Gastroesophageal sphincter (tissue), 4 donors: ENCODE measurements at regions not wholly inside any gene's neighbourhood (a gene's known extent, or its start where the extent isn't known, plus 50 kb on each side); places are given as distances from the start of the nearest gene placed in this dataset.

ENCODE experiments used
- ATAC-seq: fragments of 150-250 bp; one replicate; pipeline ENCODE4 v1.9.1; 2016; ENCODE audit warnings: mild to moderate bottlenecking, moderate library complexity
- H3K27ac ChIP-seq, 4 donors: fragments of 200-600 bp; sonication (generic) in 3 of 4; 1 replicate in 3 of 4; 2 replicates in 1 of 4; pipeline ENCODE4 v1.5.1; 2016 to 2019
- H3K27me3 ChIP-seq: fragments of 200-600 bp; sonication (generic); one replicate; pipeline ENCODE4 v1.5.1; 2019
- H3K36me3 ChIP-seq, 2 donors: fragments of 200-600 bp; sonication (generic); one replicate each; pipeline ENCODE4 v1.5.1; 2019; ENCODE audit warnings: control low read depth in 1 of 2
- H3K4me1 ChIP-seq, 3 donors: fragments of 200-600 bp; sonication (generic); 1 replicate in 2 of 3; 2 replicates in 1 of 3; pipeline ENCODE4 v1.5.1; 2016 to 2019; ENCODE audit warnings: control low read depth in 2 of 3
- H3K4me3 ChIP-seq, 2 donors: fragments of 200-600 bp; sonication (generic); one replicate each; pipeline ENCODE4 v1.5.1; 2019; ENCODE audit warnings: mild to moderate bottlenecking in 1 of 2, moderate library complexity in 1 of 2
- H3K9me3 ChIP-seq, 3 donors: fragments of 200-600 bp; sonication (generic); one replicate each; pipeline ENCODE4 v1.5.1; 2017 to 2019; ENCODE audit warnings: control low read depth in 2 of 3
- EP300 ChIP-seq: sonication (generic); formaldehyde crosslinking; IDR thresholded peaks from one replicate; pipeline ENCODE4 v1.6.1; 2017; ENCODE audit warnings: antibody characterized with exemption, mild to moderate bottlenecking
- POLR2A ChIP-seq, 2 donors: fragments of 450-650 bp; IDR thresholded peaks; one replicate each; pipeline ENCODE4 v1.6.1; 2017; ENCODE audit warnings: antibody characterized with exemption in 2 of 2, mild to moderate bottlenecking in 2 of 2, moderate library complexity in 1 of 2
- POLR2AphosphoS5 ChIP-seq: sonication (generic); formaldehyde crosslinking; IDR thresholded peaks from one replicate; pipeline ENCODE4 v1.6.1; 2017; ENCODE audit warnings: antibody characterized with exemption
- WGBS, 2 donors: methylation state at CpG; one replicate each; pipeline ENCODE4 v1.1.5; 2018; ENCODE audit warnings: low coverage in 1 of 2; 5-methylcytosine and 5-hydroxymethylcytosine counted together
- TF ChIP-seq, protein P1 (sequence below), 4 experiments: fragments of 200-600 bp in 2 of 4; fragments of 450-650 bp in 2 of 4; sonication (generic) in 1 of 4; IDR thresholded peaks; one replicate each; pipeline ENCODE4 v1.5.1; 2017 to 2019; ENCODE audit warnings: antibody characterized with exemption in 4 of 4, mild to moderate bottlenecking in 2 of 4, moderate library complexity in 2 of 4

DNA sequence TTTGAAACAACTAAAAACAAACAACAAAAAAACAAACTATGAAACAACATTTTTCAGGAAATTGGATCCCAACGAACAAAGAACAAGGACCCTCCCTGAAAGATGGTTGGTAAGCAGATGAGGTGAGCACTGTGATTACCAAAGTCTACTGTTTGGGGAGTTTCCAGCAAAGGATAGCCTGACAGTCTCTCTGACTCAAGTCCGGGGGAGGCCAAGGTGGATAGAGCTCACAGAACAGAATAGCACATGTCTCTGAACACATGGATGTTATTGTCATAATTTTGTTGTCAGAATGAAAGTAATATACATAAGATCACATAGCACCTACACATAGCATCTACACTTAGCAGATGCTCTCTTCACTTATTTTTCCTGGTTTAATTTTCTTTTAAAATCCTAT is 501.3 kb upstream of the TENM4 start:
- TF ChIP-seq EP300 (no peak), POLR2A (IDR thresholded peaks at IDR 0.05) (no peak), POLR2AphosphoS5 (no peak)
- TF ChIP-seq, protein P1, sequence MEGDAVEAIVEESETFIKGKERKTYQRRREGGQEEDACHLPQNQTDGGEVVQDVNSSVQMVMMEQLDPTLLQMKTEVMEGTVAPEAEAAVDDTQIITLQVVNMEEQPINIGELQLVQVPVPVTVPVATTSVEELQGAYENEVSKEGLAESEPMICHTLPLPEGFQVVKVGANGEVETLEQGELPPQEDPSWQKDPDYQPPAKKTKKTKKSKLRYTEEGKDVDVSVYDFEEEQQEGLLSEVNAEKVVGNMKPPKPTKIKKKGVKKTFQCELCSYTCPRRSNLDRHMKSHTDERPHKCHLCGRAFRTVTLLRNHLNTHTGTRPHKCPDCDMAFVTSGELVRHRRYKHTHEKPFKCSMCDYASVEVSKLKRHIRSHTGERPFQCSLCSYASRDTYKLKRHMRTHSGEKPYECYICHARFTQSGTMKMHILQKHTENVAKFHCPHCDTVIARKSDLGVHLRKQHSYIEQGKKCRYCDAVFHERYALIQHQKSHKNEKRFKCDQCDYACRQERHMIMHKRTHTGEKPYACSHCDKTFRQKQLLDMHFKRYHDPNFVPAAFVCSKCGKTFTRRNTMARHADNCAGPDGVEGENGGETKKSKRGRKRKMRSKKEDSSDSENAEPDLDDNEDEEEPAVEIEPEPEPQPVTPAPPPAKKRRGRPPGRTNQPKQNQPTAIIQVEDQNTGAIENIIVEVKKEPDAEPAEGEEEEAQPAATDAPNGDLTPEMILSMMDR (IDR thresholded peaks at IDR 0.05) = no peak
- no peak for ATAC-seq
- Histone ChIP-seq H3K27me3 (no peaks in the 10 kb centered on the region), H3K4me1 (no peaks in the 10 kb centered on the region), H3K27ac (no peak overlapping the region), H3K4me3 (no peak overlapping the region), H3K9me3 (no peaks in the 10 kb centered on the region), H3K36me3 (no peaks in the 10 kb centered on the region)
- WGBS, 2 donors = 0 to 56% methylated on average over 1 to 2 of the region's 2 CpGs

GRCh38 chr11:79940974-79941735 is 500.3 kb upstream of the TENM4 start:
- Histone ChIP-seq H3K27ac (no peak overlapping the region), H3K27me3 (no peaks in the 10 kb centered on the region), H3K9me3 (no peaks in the 10 kb centered on the region), H3K36me3 (no peaks in the 10 kb centered on the region), H3K4me1 (no peaks in the 10 kb centered on the region), H3K4me3 (no peak overlapping the region)
- no peak for ATAC-seq
- WGBS, 2 donors = 59 to 65% methylated on average over 3 of the region's 3 CpGs
- TF ChIP-seq, protein P1 (IDR thresholded peaks at IDR 0.05) = no peak
- TF ChIP-seq POLR2A (IDR thresholded peaks at IDR 0.05) = no peak
- TF ChIP-seq EP300 = no peak
- TF ChIP-seq POLR2AphosphoS5 = no peak

DNA sequence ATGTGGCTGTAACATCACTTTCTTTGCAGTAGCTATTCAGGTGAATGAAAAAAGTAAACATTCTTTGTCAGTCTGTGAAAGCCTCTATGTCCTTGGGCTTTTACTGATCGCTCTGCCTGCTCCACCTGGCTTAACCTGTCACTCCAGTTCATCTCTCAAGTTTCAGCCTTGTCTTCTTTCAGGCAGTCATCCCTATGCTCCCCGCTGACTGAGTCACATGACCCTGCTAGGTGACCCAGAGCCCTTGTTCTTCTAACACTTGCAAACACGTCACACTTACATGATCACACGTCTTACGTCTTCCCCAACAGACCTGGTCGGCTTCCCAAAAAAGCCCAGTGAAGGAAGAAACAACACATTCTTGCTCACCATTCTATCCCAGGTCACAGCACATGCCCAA is 499.3 kb upstream of the TENM4 start:
- H3K36me3 ChIP-seq = no peaks in the 10 kb centered on the region
- no peak for ATAC-seq

GRCh38 chr11:79939111-79939510 is 498.3 kb upstream of the TENM4 start:
- H3K27me3 ChIP-seq = no peaks in the 10 kb centered on the region
- no peaks in the 10 kb centered on the region for H3K9me3 ChIP-seq
- no peak overlapping the region for H3K27ac ChIP-seq
- no peak for ATAC-seq
- no peak overlapping the region for H3K4me3 ChIP-seq
- H3K4me1 ChIP-seq = no peaks in the 10 kb centered on the region
- 89 to 94% methylated on average over 4 of the region's 4 CpGs for WGBS, 2 donors
- TF ChIP-seq POLR2A (IDR thresholded peaks at IDR 0.05) = no peak
- no peak for TF ChIP-seq EP300
- TF ChIP-seq, protein P1 (IDR thresholded peaks at IDR 0.05) = no peak
- no peak for TF ChIP-seq POLR2AphosphoS5
- H3K36me3 ChIP-seq = no peaks in the 10 kb centered on the region

More for the DNA sequence above, 499.3 kb upstream of the TENM4 start:
- Histone ChIP-seq H3K4me3 (no peak overlapping the region), H3K4me1 (no peaks in the 10 kb centered on the region), H3K27me3 (no peaks in the 10 kb centered on the region), H3K9me3 (no peaks in the 10 kb centered on the region), H3K27ac (no peak overlapping the region)
- no peak for TF ChIP-seq POLR2A (IDR thresholded peaks at IDR 0.05)
- WGBS, 2 donors = 51% methylated on average over 4 to 6 of the region's 6 CpGs

DNA sequence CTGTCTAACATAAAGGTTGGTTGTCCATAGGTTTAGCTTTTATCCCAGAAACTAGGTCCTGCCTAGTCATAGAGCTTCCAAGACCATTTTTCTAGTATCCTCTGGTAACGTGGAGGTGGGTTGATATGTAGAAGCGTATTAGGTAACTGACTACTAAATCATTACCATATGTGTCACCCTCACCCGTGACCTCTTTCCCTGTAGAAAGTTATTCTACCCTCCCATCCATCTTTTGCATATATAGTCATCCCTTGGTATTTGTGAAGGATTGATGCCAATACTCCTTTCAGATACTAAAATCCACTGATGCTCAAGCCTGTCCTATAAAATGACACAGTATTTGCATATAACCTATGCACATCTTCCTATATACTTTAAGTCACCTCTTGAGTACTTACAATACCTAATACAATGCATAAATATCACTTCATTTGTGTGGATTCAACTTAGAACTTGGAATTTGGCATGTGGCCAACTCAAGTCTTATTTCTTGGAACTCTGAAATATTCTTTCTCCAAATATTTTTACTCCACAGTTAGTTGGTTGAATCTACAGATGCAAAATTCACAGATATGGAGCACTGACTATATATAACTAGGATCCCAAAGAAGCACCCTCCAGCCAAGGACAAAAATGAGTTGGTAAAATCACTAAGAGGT is 497.0 kb upstream of the TENM4 start:
- no peaks in the 10 kb centered on the region for H3K9me3 ChIP-seq
- WGBS, 2 donors = 68 to 79% methylated on average over 3 of the region's 3 CpGs
- H3K4me3 ChIP-seq = no peak overlapping the region
- H3K4me1 ChIP-seq = no peaks in the 10 kb centered on the region
- no peak for ATAC-seq
- H3K27ac ChIP-seq = no peak overlapping the region
- no peaks in the 10 kb centered on the region for H3K27me3 ChIP-seq
- TF ChIP-seq EP300 = no peak
- no peak for TF ChIP-seq POLR2A (IDR thresholded peaks at IDR 0.05)
- H3K36me3 ChIP-seq = no peaks in the 10 kb centered on the region

DNA sequence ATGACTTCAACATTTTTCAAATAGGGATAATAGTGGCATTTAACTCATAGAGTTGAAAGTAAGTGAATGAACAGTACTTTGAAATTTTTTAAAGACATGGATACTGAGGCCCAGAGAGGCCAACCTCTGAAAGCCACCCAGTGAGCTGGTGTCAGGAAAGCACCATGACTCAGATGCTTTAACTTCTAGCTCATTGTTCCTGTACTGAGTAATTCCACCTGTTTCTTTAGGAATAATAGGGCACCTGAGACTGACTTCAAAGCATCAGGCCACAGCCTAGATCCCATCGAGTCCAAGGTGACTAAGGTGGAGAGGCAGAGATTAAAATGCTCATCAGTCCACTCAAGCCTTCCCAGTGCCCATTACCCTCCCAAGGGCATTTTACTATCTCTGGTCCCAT is 491.8 kb upstream of the TENM4 start:
- Histone ChIP-seq H3K27me3 (no peaks in the 10 kb centered on the region), H3K36me3 (no peaks in the 10 kb centered on the region), H3K4me3 (no peak overlapping the region), H3K4me1 (no peaks in the 10 kb centered on the region), H3K9me3 (no peaks in the 10 kb centered on the region), H3K27ac (no peak overlapping the region)
- 71 to 86% methylated on average over 1 of the region's 1 CpG for WGBS, 2 donors
- no peak for TF ChIP-seq POLR2A (IDR thresholded peaks at IDR 0.05)
- no peak for TF ChIP-seq EP300
- TF ChIP-seq POLR2AphosphoS5 = no peak
- TF ChIP-seq, protein P1 (IDR thresholded peaks at IDR 0.05) = no peak
- ATAC-seq = no peak
